HL-60 (cell line): ENCODE measurements at regions not wholly inside any gene's neighbourhood (a gene's known extent, or its start where the extent isn't known, plus 50 kb on each side); places are given as distances from the start of the nearest gene placed in this dataset.
"Not testable (repeated sequence)": the region's sequence is repeated elsewhere in the genome, so short reads cannot be mapped to it uniquely, and the experiment has no call there.

Experiments used
- POLR2AphosphoS5 ChIP-seq: IDR thresholded peaks from 2 replicates; pipeline ENCODE4 v1.6.1; 2012; ENCODE audit warnings: low read depth
- SPI1 ChIP-seq: IDR thresholded peaks from 2 replicates; pipeline ENCODE4 v1.6.1; 2012; ENCODE audit warnings: low read depth, mild to moderate bottlenecking, borderline replicate concordance
- TF ChIP-seq, protein P1 (sequence below): IDR thresholded peaks from one replicate; pipeline ENCODE4 v1.5.1; 2011; ENCODE audit warnings: low read length, control low read depth, inconsistent platforms; ENCODE audit not compliant: insufficient read depth
- TF ChIP-seq, protein P2 (sequence below): IDR thresholded peaks from 2 replicates; pipeline ENCODE4 v1.6.1; 2012; ENCODE audit warnings: low read depth; ENCODE audit not compliant: insufficient replicate concordance

DNA sequence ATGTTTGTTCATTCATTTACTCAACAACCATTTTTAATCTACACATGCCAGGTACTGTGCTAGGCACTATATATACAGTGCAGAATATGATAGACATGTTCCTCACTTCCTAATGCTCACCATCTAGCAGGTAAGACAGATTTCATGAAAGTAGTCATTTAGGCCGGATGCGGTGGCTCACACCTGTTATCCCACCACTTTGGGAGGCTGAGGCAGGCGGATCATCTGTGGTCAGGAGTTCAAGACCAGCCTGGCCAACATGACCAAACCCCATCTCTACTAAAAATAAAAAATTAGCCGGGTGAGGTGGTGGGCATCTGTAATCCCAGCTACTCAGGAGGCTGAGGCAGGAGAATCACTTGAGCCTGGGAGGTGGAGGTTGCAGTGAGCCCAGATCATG is 71.9 kb upstream of the GJB6 start:
- not testable (repeated sequence) for TF ChIP-seq POLR2AphosphoS5, SPI1
- TF ChIP-seq, protein P1, sequence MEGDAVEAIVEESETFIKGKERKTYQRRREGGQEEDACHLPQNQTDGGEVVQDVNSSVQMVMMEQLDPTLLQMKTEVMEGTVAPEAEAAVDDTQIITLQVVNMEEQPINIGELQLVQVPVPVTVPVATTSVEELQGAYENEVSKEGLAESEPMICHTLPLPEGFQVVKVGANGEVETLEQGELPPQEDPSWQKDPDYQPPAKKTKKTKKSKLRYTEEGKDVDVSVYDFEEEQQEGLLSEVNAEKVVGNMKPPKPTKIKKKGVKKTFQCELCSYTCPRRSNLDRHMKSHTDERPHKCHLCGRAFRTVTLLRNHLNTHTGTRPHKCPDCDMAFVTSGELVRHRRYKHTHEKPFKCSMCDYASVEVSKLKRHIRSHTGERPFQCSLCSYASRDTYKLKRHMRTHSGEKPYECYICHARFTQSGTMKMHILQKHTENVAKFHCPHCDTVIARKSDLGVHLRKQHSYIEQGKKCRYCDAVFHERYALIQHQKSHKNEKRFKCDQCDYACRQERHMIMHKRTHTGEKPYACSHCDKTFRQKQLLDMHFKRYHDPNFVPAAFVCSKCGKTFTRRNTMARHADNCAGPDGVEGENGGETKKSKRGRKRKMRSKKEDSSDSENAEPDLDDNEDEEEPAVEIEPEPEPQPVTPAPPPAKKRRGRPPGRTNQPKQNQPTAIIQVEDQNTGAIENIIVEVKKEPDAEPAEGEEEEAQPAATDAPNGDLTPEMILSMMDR = not testable (repeated sequence)
- TF ChIP-seq, protein P2, sequence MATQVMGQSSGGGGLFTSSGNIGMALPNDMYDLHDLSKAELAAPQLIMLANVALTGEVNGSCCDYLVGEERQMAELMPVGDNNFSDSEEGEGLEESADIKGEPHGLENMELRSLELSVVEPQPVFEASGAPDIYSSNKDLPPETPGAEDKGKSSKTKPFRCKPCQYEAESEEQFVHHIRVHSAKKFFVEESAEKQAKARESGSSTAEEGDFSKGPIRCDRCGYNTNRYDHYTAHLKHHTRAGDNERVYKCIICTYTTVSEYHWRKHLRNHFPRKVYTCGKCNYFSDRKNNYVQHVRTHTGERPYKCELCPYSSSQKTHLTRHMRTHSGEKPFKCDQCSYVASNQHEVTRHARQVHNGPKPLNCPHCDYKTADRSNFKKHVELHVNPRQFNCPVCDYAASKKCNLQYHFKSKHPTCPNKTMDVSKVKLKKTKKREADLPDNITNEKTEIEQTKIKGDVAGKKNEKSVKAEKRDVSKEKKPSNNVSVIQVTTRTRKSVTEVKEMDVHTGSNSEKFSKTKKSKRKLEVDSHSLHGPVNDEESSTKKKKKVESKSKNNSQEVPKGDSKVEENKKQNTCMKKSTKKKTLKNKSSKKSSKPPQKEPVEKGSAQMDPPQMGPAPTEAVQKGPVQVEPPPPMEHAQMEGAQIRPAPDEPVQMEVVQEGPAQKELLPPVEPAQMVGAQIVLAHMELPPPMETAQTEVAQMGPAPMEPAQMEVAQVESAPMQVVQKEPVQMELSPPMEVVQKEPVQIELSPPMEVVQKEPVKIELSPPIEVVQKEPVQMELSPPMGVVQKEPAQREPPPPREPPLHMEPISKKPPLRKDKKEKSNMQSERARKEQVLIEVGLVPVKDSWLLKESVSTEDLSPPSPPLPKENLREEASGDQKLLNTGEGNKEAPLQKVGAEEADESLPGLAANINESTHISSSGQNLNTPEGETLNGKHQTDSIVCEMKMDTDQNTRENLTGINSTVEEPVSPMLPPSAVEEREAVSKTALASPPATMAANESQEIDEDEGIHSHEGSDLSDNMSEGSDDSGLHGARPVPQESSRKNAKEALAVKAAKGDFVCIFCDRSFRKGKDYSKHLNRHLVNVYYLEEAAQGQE = not testable (repeated sequence)
